GM23338 (cell line): ENCODE measurements at regions not wholly inside any gene's neighbourhood (a gene's known extent, or its start where the extent isn't known, plus 50 kb on each side); places are given as distances from the start of the nearest gene placed in this dataset.

Experiments
- EZH2 ChIP-seq: fragments of 200-600 bp; sonication (generic); IDR thresholded peaks from one replicate; pipeline ENCODE4 v1.8.0; 2017; ENCODE audit warnings: antibody characterized with exemption, mild to moderate bottlenecking, low read depth; ENCODE audit not compliant: unreplicated experiment
- POLR2AphosphoS5 ChIP-seq: IDR thresholded peaks from 2 replicates; pipeline ENCODE4 v1.6.1; 2016; ENCODE audit warnings: antibody characterized with exemption, low read depth
- ZNF331 ChIP-seq: fragments of 250-450 bp; sonication (Bioruptor Pico); IDR thresholded peaks from 2 replicates; pipeline ENCODE4 v1.5.0; 2020; ENCODE audit warnings: low read depth, mild to moderate bottlenecking, moderate library complexity
- ZNF462 ChIP-seq: fragments of 250-450 bp; sonication (Bioruptor Pico); IDR thresholded peaks from 2 replicates; pipeline ENCODE4 v1.5.0; 2020; ENCODE audit warnings: mild to moderate bottlenecking, moderate library complexity
- TF ChIP-seq, protein P1 (sequence below): IDR thresholded peaks from one replicate; pipeline ENCODE4 v1.6.1; 2018; ENCODE audit warnings: antibody characterized with exemption; ENCODE audit not compliant: unreplicated experiment
- TF ChIP-seq, protein P2 (sequence below): IDR thresholded peaks from 2 replicates; pipeline ENCODE4 v1.6.1; 2016; ENCODE audit warnings: antibody characterized with exemption
- TF ChIP-seq, protein P3 (sequence below), 2 experiments: fragments of 200-600 bp in 1 of 2; sonication (generic) in 1 of 2; conservative IDR thresholded peaks; 2 replicates each; pipeline versions ENCODE4 v1.5.1 to v1.6.1; 2016 to 2017; ENCODE audit warnings: antibody characterized with exemption in 2 of 2, low read depth in 2 of 2, mild to moderate bottlenecking in 2 of 2, moderate library complexity in 1 of 2

GRCh38 chr14:31967669-31967975, 109.5 kb upstream of the ARHGAP5 start (continued):
- TF ChIP-seq ZNF462 (no peak), EZH2 (no peak), POLR2AphosphoS5 (no peak), ZNF331 (CRISPR knock-in tag) (no peak)
- TF ChIP-seq, protein P1, sequence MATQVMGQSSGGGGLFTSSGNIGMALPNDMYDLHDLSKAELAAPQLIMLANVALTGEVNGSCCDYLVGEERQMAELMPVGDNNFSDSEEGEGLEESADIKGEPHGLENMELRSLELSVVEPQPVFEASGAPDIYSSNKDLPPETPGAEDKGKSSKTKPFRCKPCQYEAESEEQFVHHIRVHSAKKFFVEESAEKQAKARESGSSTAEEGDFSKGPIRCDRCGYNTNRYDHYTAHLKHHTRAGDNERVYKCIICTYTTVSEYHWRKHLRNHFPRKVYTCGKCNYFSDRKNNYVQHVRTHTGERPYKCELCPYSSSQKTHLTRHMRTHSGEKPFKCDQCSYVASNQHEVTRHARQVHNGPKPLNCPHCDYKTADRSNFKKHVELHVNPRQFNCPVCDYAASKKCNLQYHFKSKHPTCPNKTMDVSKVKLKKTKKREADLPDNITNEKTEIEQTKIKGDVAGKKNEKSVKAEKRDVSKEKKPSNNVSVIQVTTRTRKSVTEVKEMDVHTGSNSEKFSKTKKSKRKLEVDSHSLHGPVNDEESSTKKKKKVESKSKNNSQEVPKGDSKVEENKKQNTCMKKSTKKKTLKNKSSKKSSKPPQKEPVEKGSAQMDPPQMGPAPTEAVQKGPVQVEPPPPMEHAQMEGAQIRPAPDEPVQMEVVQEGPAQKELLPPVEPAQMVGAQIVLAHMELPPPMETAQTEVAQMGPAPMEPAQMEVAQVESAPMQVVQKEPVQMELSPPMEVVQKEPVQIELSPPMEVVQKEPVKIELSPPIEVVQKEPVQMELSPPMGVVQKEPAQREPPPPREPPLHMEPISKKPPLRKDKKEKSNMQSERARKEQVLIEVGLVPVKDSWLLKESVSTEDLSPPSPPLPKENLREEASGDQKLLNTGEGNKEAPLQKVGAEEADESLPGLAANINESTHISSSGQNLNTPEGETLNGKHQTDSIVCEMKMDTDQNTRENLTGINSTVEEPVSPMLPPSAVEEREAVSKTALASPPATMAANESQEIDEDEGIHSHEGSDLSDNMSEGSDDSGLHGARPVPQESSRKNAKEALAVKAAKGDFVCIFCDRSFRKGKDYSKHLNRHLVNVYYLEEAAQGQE, result no peak
- TF ChIP-seq, protein P2, sequence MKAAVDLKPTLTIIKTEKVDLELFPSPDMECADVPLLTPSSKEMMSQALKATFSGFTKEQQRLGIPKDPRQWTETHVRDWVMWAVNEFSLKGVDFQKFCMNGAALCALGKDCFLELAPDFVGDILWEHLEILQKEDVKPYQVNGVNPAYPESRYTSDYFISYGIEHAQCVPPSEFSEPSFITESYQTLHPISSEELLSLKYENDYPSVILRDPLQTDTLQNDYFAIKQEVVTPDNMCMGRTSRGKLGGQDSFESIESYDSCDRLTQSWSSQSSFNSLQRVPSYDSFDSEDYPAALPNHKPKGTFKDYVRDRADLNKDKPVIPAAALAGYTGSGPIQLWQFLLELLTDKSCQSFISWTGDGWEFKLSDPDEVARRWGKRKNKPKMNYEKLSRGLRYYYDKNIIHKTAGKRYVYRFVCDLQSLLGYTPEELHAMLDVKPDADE, result no peak
- TF ChIP-seq, protein P3, sequence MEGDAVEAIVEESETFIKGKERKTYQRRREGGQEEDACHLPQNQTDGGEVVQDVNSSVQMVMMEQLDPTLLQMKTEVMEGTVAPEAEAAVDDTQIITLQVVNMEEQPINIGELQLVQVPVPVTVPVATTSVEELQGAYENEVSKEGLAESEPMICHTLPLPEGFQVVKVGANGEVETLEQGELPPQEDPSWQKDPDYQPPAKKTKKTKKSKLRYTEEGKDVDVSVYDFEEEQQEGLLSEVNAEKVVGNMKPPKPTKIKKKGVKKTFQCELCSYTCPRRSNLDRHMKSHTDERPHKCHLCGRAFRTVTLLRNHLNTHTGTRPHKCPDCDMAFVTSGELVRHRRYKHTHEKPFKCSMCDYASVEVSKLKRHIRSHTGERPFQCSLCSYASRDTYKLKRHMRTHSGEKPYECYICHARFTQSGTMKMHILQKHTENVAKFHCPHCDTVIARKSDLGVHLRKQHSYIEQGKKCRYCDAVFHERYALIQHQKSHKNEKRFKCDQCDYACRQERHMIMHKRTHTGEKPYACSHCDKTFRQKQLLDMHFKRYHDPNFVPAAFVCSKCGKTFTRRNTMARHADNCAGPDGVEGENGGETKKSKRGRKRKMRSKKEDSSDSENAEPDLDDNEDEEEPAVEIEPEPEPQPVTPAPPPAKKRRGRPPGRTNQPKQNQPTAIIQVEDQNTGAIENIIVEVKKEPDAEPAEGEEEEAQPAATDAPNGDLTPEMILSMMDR (conservative IDR thresholded peaks at IDR 0.05; ENCODE audit: low read depth in 2 of 2), result no peak
